Occipital lobe (tissue), 1 donor: ENCODE measurements at regions not wholly inside any gene's neighbourhood (a gene's known extent, or its start where the extent isn't known, plus 50 kb on each side); places are given as distances from the start of the nearest gene placed in this dataset.

Source experiments
- DNase-seq: peaks from one replicate; lab custom pipeline; 2025; lab: John Stamatoyannopoulos, UW

GRCh38 chr5:82808960-82809359 is 268.2 kb downstream of the TMEM167A start:
- no peak for DNase-seq

- DNase-seq = no peak
Observed at GRCh38 chr5:82807021-82807420, 270.2 kb downstream of the TMEM167A start.

- DNase-seq = no peak
Observed at GRCh38 chr5:82806513-82806912, 270.7 kb downstream of the TMEM167A start.

- no peak for DNase-seq
Observed at GRCh38 chr5:82804155-82804690, 273.0 kb downstream of the TMEM167A start.

- no peak for DNase-seq
Observed at GRCh38 chr5:82802954-82803353, 274.2 kb downstream of the TMEM167A start.

GRCh38 chr5:82800826-82801225 is 276.4 kb downstream of the TMEM167A start:
- no peak for DNase-seq

- no peak for DNase-seq
Observed at GRCh38 chr5:82799361-82800077, 277.7 kb downstream of the TMEM167A start.

GRCh38 chr5:82798676-82799075 is 278.5 kb downstream of the TMEM167A start:
- DNase-seq = no peak

GRCh38 chr5:82796643-82797416 is 280.4 kb downstream of the TMEM167A start:
- DNase-seq = no peak

- no peak for DNase-seq
Observed at GRCh38 chr5:82794876-82795275, 282.3 kb downstream of the TMEM167A start.

- DNase-seq = no peak
Observed at GRCh38 chr5:82793808-82794419, 283.3 kb downstream of the TMEM167A start.

GRCh38 chr5:82792096-82792495 is 285.1 kb downstream of the TMEM167A start:
- DNase-seq = no peak

- DNase-seq = no peak
Observed at GRCh38 chr5:82789095-82789494, 288.1 kb downstream of the TMEM167A start.

- DNase-seq = no peak
Observed at GRCh38 chr5:82786748-82787147, 290.4 kb downstream of the TMEM167A start.

- no peak for DNase-seq
Observed at GRCh38 chr5:82785882-82786509, 291.2 kb downstream of the TMEM167A start.

- DNase-seq = no peak
Observed at GRCh38 chr5:82785456-82785855, 291.7 kb downstream of the TMEM167A start.

- DNase-seq = no peak
Observed at GRCh38 chr5:82784521-82784920, 292.7 kb downstream of the TMEM167A start.

- no peak for DNase-seq
Observed at GRCh38 chr5:82777106-82777505, 300.1 kb downstream of the TMEM167A start.

GRCh38 chr5:82772281-82772680 is 304.9 kb downstream of the TMEM167A start:
- DNase-seq = no peak

GRCh38 chr5:82766206-82766605 is 311.0 kb downstream of the TMEM167A start:
- no peak for DNase-seq

- no peak for DNase-seq
Observed at GRCh38 chr5:82765765-82766164, 311.4 kb downstream of the TMEM167A start.

GRCh38 chr5:82760856-82761255 is 316.3 kb downstream of the TMEM167A start:
- DNase-seq = no peak
